ENCODE measurements at regions not wholly inside any gene's neighbourhood (a gene's known extent, or its start where the extent isn't known, plus 50 kb on each side); places are given as distances from the start of the nearest gene placed in this dataset.

DNA sequence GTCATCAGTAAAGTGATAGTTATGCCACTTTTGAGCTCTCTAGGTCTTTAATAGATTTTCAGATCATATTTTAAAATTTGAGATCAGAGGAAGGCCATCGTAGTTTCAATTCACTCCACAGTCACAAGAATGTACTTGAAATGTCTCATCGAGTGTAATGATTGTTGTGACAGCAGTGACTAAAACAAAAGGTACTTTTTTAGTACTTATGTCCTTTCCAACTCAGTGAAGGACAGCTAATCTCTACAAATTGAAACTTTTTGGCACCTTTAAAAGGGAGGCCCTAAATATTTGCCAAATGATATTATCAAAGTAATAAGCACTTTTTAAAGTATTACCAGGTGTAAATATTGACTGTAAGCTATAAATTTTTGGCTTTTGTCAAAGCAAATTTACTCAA, 702.9 kb upstream of the GRM3 start:
- TF ChIP-seq, protein P1, sequence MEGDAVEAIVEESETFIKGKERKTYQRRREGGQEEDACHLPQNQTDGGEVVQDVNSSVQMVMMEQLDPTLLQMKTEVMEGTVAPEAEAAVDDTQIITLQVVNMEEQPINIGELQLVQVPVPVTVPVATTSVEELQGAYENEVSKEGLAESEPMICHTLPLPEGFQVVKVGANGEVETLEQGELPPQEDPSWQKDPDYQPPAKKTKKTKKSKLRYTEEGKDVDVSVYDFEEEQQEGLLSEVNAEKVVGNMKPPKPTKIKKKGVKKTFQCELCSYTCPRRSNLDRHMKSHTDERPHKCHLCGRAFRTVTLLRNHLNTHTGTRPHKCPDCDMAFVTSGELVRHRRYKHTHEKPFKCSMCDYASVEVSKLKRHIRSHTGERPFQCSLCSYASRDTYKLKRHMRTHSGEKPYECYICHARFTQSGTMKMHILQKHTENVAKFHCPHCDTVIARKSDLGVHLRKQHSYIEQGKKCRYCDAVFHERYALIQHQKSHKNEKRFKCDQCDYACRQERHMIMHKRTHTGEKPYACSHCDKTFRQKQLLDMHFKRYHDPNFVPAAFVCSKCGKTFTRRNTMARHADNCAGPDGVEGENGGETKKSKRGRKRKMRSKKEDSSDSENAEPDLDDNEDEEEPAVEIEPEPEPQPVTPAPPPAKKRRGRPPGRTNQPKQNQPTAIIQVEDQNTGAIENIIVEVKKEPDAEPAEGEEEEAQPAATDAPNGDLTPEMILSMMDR (IDR thresholded peaks at IDR 0.05): no peak
- no peak for DNase-seq
- intact Hi-C loops (cut with DNase I): no loop called here
- peaks cover 0 to under 1% of the 10 kb centered on the region in 2 donors for H3K9me3 ChIP-seq
- peak; percentile 74 for ATAC-seq
- H3K27me3 ChIP-seq: no peaks in the 10 kb centered on the region
- no peak overlapping the region for H3K4me3 ChIP-seq
- H3K27ac ChIP-seq: no peak overlapping the region
- H3K36me3 ChIP-seq: no peaks in the 10 kb centered on the region
- no peaks in the 10 kb centered on the region for H3K4me1 ChIP-seq

DNA sequence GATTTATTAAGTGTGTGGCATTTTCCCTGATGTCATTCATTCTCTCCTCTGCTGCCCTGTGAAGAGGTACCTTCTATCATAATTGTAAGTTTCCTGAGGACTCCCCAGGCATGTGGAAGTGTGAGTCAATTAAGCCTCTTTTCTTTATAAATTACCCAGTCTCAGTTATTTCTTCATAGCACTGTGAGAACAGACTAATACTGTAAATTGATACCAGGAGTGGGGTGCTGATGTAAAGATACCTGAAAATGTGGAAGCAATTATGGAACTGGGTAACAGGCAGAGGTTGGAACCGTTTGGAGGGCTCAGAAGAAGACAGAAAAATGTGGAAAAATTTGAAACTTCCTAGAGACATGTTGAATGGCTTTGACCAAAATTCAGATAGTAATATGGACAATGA, 711.8 kb upstream of the GRM3 start:
- intact Hi-C loops (cut with DNase I): no loop called here
- Histone ChIP-seq H3K4me1 (no peaks in the 10 kb centered on the region), H3K27me3 (no peaks in the 10 kb centered on the region), H3K27ac (no peak overlapping the region), H3K36me3 (no peaks in the 10 kb centered on the region), H3K4me3 (no peak overlapping the region), H3K9me3 (peaks cover 0 to 38% of the 10 kb centered on the region in 2 donors)
- DNase-seq (no peak), ATAC-seq (no peak)
- TF ChIP-seq, protein P1 (IDR thresholded peaks at IDR 0.05): no peak

DNA sequence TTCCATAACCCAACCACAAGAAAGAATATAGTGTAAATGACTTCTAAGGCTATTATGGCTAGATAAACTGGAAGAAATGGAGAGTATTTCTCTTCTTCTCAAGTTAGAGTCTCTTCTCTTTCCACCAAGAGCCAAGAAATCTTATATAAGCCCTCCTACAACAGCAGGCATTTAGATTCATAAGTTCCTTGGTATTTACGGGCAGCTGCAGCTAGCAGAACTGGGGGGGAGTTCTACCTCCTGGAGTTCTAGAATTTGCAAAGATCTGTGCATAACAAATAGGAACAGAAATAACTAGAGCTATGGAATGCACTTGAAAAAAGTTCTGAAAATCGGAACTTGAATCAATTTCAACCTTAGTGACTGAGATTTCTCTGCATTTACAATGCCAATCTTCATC, 715.2 kb upstream of the GRM3 start:
- ATAC-seq (no peak), DNase-seq (no peak)
- peaks cover 0 to 21% of the 10 kb centered on the region in 2 donors for H3K9me3 ChIP-seq
- H3K4me3 ChIP-seq: no peak overlapping the region
- H3K4me1 ChIP-seq: no peaks in the 10 kb centered on the region
- TF ChIP-seq, protein P1 (IDR thresholded peaks at IDR 0.05): no peak
- H3K27ac ChIP-seq: no peak overlapping the region
- H3K36me3 ChIP-seq: no peaks in the 10 kb centered on the region
- intact Hi-C loops (cut with DNase I): no loop called here
- H3K27me3 ChIP-seq: no peaks in the 10 kb centered on the region

DNA sequence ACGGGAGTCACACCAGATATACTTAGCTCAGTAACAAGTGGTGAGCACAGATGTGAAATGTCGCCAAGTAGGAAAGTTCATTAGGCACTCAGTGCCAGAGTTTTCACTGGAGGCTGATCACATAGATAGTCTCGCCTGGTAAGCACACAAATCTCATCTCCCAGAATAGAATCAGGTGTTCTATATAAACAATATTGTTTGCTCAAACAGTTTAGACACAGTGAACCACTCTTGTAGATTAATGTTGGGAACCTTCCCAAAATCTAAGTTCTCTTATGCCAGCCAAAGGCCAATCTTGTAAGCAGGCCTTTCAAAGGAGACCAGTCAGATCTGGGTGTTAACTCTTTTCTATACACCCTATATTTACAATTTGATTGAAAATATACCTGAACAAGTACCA, 716.5 kb upstream of the GRM3 start:
- no peak for DNase-seq

DNA sequence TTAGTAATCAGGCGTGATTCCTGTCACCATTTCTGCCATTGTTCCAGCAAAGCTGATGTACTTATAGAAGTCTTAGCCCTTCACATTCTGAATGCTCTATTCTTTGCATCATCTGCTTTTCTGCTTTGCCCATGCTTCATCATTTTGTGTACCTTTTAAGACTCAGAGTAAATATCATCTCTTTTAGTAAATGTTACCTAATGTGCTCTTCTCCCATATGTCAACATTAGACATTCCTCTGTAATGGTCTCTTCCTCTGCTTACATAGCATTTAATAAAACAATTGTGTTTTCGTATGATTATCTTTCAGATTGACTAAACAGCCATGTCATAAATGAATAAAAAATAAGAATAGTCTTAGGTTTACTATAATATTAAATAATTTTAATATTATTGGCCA, 719.6 kb upstream of the GRM3 start:
- H3K4me1 ChIP-seq: no peaks in the 10 kb centered on the region
- no peaks in the 10 kb centered on the region for H3K36me3 ChIP-seq
- no peaks in the 10 kb centered on the region for H3K9me3 ChIP-seq
- ATAC-seq (no peak), DNase-seq (no peak)
- TF ChIP-seq, protein P1 (IDR thresholded peaks at IDR 0.05): no peak
- H3K27me3 ChIP-seq: no peaks in the 10 kb centered on the region
- intact Hi-C loops (cut with DNase I): no loop called here
- no peak overlapping the region for H3K4me3 ChIP-seq
- H3K27ac ChIP-seq: no peak overlapping the region

More for the DNA sequence above, 716.5 kb upstream of the GRM3 start:
- no peaks in the 10 kb centered on the region for H3K27me3 ChIP-seq
- TF ChIP-seq, protein P1 (IDR thresholded peaks at IDR 0.05): no peak
- intact Hi-C loops (cut with DNase I): no loop called here
- no peak overlapping the region for H3K4me3 ChIP-seq
- H3K9me3 ChIP-seq: peaks cover 0 to 8% of the 10 kb centered on the region in 2 donors
- ATAC-seq: no peak
- H3K27ac ChIP-seq: no peak overlapping the region
- no peaks in the 10 kb centered on the region for H3K4me1 ChIP-seq
- H3K36me3 ChIP-seq: no peaks in the 10 kb centered on the region
